ENCODE measurements at regions not wholly inside any gene's neighbourhood (a gene's known extent, or its start where the extent isn't known, plus 50 kb on each side); places are given as distances from the start of the nearest gene placed in this dataset.
A peak's percentile ranks its signal among the peaks of the same experiment; 100 is the strongest.
"Not testable (repeated sequence)": the region's sequence is repeated elsewhere in the genome, so short reads cannot be mapped to it uniquely, and the experiment has no call there.

DNA sequence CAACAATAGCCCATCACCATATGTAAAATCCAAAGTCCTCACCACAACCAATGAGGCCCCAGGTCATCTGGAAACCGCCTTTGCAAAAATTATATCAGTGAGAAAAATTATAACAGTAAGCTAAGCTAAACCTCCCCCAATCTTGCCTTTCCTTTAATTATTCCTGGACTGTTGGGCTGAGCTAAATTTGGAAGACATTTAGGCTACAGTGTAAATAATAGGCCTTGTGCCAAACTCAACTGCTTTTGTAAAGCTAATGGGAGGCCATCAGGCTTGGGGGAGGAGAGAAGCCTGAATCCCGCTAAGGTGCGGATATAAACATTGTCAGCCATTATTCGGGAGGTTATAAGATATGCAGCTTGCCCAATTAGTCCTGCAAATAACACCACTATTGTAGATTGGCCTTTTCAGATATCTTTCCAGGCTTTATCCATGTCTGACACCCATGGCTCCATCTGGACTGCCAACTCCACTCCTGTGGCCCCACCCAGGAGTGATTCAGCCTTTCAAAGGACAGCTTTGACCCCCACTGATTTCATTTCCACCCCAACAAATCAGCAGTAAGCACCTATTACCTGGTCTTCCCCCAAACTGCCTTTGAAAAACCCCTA is 53.0 kb upstream of the CA12 start:
- DNase-seq = no peak

DNA sequence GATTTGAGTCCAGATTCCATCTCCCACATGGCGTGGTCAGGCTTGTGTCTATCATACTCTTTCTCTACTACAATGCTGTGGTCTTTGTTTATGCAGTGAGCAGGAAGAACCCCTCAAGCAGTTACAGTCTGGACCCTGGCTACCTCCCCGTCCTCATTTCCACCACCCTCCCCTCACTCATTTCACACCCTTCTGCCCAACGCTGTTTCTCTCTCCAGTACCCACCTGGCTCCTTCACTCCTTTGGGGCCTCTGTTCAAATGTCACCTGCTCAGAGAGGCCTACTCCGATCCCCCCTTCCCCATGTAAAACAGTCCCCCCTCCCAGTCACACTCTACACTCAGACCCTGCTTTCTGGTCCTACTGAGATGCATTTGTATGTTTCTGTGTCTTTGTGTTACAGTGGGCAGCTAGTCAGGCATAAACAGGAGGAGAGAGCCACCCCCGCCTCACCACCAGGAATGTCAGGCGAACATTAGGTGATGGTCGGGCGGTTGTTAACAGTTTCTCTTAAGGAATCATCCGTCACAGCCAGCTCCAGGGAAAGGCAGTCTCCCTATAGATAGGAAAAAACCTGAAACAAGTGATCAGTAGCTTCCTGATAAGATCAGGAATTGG is 53.7 kb upstream of the CA12 start:
- DNase-seq = no peak

DNA sequence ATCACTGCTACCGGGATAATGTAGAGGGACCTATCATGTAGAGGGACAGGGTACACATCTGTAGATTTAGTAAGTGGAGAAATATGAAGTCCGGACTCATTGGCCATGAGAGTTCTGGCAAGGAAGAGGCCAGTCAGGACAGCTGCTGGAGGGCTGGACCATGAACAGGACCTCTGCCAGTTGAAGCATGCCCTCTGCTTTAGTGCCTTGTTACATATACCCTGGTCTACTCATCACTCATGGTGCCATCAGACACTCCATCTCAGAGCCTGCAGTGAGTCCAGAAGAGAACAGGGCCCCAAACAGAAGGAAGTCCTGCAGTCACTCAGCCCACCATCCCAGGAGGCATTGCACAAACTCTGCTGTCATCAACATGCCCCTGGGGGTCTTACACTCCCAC is 54.7 kb upstream of the CA12 start:
- DNase-seq = no peak

DNA sequence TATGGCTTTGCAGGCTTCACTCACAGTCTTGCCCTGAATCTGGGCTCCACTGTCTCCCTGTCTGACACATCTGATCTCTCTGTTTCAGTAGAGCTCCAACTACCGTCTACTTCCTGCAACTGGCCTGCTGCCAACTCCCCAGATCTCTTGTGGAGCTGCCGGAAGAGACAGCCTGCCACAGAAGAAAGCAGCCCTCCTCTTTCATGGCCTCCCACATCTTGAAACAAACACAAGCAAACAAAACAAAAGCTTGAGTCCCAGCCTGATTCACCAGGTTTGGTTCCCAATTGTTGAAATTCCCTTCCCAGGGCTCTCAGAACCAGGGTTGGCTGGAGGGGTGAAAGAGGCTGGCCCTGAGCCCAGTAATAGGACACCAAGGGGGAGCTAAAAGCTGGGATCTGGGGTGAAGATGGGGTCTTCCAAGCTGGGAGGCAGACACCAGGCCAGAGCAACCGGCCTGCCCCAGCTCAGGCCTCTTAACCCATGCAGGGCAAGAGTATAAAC is 55.3 kb upstream of the CA12 start:
- peak; percentile 64 to 90 (median 80) for DNase-seq

DNA sequence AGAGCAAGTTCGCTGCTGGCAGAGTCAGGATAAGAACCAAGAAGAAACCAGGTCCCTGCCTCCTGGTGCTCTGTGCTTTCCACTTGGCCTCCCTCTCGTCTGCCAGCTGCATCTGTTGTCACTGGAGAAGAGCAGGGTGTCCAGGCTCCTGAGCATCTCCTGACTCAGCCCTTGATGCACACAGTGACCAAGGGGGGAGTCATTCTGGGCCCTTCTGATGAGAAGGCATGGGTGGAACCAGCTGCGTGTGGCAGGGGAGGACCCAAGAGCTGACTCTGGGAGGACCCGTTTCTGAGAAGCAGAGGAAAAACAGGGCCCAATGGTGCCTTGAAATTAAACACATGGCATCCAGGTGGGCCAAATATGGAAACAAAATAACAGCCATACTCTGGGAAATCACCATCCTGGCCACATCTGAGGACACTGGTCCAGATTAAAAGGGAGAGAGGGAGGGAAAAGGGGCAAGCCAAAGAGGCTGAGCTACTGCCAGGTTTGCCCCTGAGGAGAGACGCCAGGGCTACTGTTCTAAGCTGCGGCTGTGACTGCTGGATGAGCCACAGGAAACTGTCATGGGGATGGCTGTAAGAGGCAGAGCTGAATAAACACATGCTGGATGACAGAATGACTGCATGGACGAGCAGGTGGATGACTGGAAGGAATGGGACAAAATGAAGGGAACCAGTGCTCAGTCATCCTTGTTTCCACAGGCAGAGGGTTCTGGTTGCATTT is 58.1 kb upstream of the CA12 start:
- DNase-seq = peak in 1 of 6 experiments; percentile 9

DNA sequence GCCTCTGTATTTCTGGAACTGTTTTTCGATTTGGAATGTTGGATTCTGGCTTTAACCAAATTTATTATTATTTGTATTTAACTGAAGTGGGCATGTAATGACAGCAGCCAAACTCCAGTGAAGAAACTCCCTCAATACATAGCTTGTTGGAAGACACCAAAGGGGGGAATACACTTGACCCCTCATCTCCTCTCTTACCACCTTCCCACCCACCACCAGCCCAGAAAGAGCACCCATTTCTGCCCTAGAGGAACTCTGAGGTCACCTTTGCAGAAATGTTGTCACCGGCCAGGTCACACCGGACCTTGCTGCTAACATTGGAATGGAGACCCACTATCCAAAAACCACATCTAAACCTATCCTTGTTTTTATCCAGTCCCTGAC is 58.6 kb upstream of the CA12 start:
- no peak for DNase-seq

GRCh38 chr15:63440756-63441155 is 59.1 kb upstream of the CA12 start:
- DNase-seq = peak in 3 of 6 experiments; percentile 12 to 33 (median 15)

GRCh38 chr15:63441266-63441665 is 59.6 kb upstream of the CA12 start:
- no peak for DNase-seq

- no peak for DNase-seq
Observed at GRCh38 chr15:63442080-63442479, 60.4 kb upstream of the CA12 start.

DNA sequence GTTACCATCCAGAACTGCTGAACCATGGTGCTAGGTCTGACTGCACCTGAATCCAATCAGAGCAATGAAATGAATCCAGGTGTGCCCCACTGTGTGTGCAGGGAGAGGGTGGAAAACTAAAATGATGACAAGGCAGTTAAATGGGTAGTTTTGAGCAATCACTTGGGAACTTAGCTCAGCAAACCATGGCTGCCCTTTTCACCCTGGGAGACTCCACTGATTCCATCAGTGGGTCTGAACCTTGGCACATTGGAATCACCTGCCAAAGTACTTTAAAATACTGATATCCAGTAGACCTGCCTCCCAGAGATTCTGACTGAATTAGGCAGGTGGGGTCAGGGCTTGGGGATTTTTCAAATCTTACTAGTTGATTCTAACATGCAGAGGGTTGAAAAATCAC is 59.8 kb upstream of the USP3 start:
- DNase-seq = no peak

- peak in 5 of 6 experiments; percentile 15 to 51 (median 35) for DNase-seq
Observed at GRCh38 chr15:63446255-63446654, 58.1 kb upstream of the USP3 start.

GRCh38 chr15:63447017-63447676 is 57.2 kb upstream of the USP3 start:
- no peak for DNase-seq

- no peak for DNase-seq
Observed at GRCh38 chr15:63448266-63448665, 56.1 kb upstream of the USP3 start.

DNA sequence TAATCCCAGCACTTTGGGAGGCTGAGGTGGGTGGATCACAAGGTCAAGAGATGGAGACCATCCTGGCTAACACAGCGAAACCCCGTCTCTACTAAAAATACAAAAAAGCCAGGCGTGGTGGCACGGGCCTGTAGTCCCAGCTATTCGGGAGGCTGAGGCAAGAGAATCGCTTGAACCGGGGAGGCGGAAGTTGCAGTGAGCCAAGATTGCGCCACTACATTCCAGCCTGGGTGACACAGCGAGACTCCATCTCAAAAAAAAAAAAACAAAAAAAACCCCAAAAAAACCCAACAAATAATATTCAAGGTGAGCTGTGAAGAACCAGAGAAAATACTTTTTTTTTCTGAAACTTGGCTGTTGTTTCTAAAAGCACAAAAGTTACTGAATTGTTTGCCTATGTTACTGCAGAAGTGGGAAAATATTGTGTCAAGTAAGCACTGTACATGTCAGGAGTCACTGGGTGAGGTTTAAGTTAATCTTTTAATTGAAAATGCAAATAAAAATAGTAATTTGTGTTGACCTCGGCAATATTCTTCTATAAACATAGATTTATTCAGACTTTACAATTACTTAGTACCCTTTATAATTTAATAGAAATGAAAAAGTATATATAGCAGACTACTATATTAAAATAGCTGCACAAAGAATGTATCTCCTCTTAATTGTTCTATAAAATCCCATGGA is 55.4 kb upstream of the USP3 start:
- DNase-seq = not testable (repeated sequence)

DNA sequence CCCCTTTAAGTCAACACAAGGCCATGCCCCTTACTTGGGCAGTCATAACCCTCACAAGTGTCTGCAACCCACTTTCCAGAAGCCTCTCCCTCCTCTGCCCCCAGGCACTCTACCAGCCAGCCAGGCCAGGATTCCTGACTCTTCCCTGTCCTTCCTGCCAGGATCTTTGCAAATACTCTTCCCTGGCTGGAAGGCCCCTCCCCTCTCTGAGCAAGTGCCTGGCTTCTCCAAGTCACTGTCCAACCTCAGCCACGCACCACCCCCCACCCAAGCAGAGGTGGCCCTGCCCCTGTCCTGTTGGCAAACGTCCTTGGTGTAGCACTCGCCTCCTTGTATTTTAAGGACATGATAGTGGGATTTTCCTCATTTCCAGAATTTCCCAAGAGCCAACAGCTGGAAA is 54.7 kb upstream of the USP3 start:
- no peak for DNase-seq

DNA sequence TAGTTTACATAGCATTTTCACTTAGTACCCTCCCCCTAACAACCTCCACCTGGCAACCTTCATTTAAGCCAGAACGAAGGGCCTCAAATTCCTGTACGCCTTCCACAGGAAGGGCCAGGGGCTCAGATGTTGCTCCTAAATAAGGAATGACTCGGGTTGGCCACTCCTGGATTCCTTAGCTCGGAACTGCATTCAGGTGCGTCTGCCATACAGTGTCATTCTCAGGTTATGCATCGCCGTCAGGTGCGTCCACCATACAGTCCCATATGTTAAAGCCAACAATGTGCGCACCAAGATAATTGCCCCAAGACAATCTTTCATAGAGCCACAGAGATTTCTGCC is 53.5 kb upstream of the USP3 start:
- DNase-seq = no peak

GRCh38 chr15:63451671-63452315 is 52.6 kb upstream of the USP3 start:
- no peak for DNase-seq

- no peak for DNase-seq
Observed at GRCh38 chr15:63452552-63453136, 51.7 kb upstream of the USP3 start.

- DNase-seq = no peak
Observed at GRCh38 chr15:63453186-63453905, 51.0 kb upstream of the USP3 start.

GRCh38 chr15:63454503-63455211 is 49.7 kb upstream of the USP3 start:
- DNase-seq = no peak
